GM11168 (cell line): ENCODE measurements at regions not wholly inside any gene's neighbourhood (a gene's known extent, or its start where the extent isn't known, plus 50 kb on each side); places are given as distances from the start of the nearest gene placed in this dataset.

ENCODE experiments used
- in situ Hi-C: fragments of 300-500 bp; cut with MboI; formaldehyde crosslinking; loops from one replicate; pipeline ENCODE4 v1.12.0; 2022; ENCODE audit warnings: low sequenced_read_pairs; ENCODE audit not compliant: unreplicated experiment

- in situ Hi-C loops, result no loop called here
These were observed 159.9 kb upstream of the FOXN3 start for GRCh38 chr14:89576960-89577359.

- in situ Hi-C loops, result no loop called here
These were observed 159.3 kb upstream of the FOXN3 start for GRCh38 chr14:89576145-89576927.

GRCh38 chr14:89575386-89576061 is 158.5 kb upstream of the FOXN3 start:
- in situ Hi-C loops, result no loop called here

GRCh38 chr14:89574420-89574819 is 157.4 kb upstream of the FOXN3 start:
- in situ Hi-C loops, result no loop called here

- in situ Hi-C loops, result no loop called here
These were observed 156.3 kb upstream of the FOXN3 start for GRCh38 chr14:89573399-89573657.

GRCh38 chr14:89572596-89573398 is 155.8 kb upstream of the FOXN3 start:
- in situ Hi-C loops, result no loop called here

- in situ Hi-C loops, result no loop called here
These were observed 154.5 kb upstream of the FOXN3 start for GRCh38 chr14:89571491-89571890.

- in situ Hi-C loops, result no loop called here
These were observed 149.8 kb upstream of the FOXN3 start for GRCh38 chr14:89566644-89567415.

- in situ Hi-C loops, result no loop called here
These were observed 149.1 kb upstream of the FOXN3 start for GRCh38 chr14:89566180-89566579.

GRCh38 chr14:89565607-89566006 is 148.6 kb upstream of the FOXN3 start:
- in situ Hi-C loops, result no loop called here

GRCh38 chr14:89564989-89565388 is 148.0 kb upstream of the FOXN3 start:
- in situ Hi-C loops, result no loop called here

GRCh38 chr14:89564286-89564957 is 147.4 kb upstream of the FOXN3 start:
- in situ Hi-C loops, result no loop called here

- in situ Hi-C loops, result no loop called here
These were observed 146.4 kb upstream of the FOXN3 start for GRCh38 chr14:89563471-89563870.

- in situ Hi-C loops, result no loop called here
These were observed 134.9 kb upstream of the FOXN3 start for GRCh38 chr14:89551955-89552354.

- in situ Hi-C loops, result no loop called here
These were observed 134.4 kb upstream of the FOXN3 start for GRCh38 chr14:89551432-89551831.

- in situ Hi-C loops, result no loop called here
These were observed 133.8 kb upstream of the FOXN3 start for GRCh38 chr14:89550821-89551220.

- in situ Hi-C loops, result loop anchor here (10.0 kb wide), 1 partner anchor 375 kb away; no protein-coding TSS in a partner anchor
These were observed 132.5 kb upstream of the FOXN3 start for GRCh38 chr14:89549381-89550125.

GRCh38 chr14:89547047-89547446 is 130.0 kb upstream of the FOXN3 start:
- in situ Hi-C loops, result loop anchor here (10.0 kb wide), 1 partner anchor 372 kb away; no protein-coding TSS in a partner anchor

GRCh38 chr14:89544636-89545301 is 127.7 kb upstream of the FOXN3 start:
- in situ Hi-C loops, result loop anchor here (10.0 kb wide), 1 partner anchor 370 kb away; no protein-coding TSS in a partner anchor
